ENCODE measurements at regions not wholly inside any gene's neighbourhood (a gene's known extent, or its start where the extent isn't known, plus 50 kb on each side); places are given as distances from the start of the nearest gene placed in this dataset.

- no peak for TF ChIP-seq POLR2A (IDR thresholded peaks at IDR 0.05)
- TF ChIP-seq, protein P1, sequence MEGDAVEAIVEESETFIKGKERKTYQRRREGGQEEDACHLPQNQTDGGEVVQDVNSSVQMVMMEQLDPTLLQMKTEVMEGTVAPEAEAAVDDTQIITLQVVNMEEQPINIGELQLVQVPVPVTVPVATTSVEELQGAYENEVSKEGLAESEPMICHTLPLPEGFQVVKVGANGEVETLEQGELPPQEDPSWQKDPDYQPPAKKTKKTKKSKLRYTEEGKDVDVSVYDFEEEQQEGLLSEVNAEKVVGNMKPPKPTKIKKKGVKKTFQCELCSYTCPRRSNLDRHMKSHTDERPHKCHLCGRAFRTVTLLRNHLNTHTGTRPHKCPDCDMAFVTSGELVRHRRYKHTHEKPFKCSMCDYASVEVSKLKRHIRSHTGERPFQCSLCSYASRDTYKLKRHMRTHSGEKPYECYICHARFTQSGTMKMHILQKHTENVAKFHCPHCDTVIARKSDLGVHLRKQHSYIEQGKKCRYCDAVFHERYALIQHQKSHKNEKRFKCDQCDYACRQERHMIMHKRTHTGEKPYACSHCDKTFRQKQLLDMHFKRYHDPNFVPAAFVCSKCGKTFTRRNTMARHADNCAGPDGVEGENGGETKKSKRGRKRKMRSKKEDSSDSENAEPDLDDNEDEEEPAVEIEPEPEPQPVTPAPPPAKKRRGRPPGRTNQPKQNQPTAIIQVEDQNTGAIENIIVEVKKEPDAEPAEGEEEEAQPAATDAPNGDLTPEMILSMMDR (IDR thresholded peaks at IDR 0.05 in 8 of 11, conservative IDR thresholded peaks at IDR 0.05 in 3 of 11): no peak
Observed at GRCh38 chr2:200109421-200109820, 154.0 kb downstream of the MAIP1 start.

Measured in spleen (tissue), 7 donors.